ENCODE measurements at regions not wholly inside any gene's neighbourhood (a gene's known extent, or its start where the extent isn't known, plus 50 kb on each side); places are given as distances from the start of the nearest gene placed in this dataset.

GRCh38 chr1:22284236-22284635 lies 141.3 kb upstream of the WNT4 start (continued):
- TF ChIP-seq EZH2 (IDR thresholded peaks at IDR 0.05; ENCODE audit: low read depth, unreplicated experiment) (no peak), EZH2phosphoT487 (IDR thresholded peaks at IDR 0.05; ENCODE audit: unreplicated experiment) (no peak), CREB1 (CRISPR knock-in tag; IDR thresholded peaks at IDR 0.05; ENCODE audit: low read depth) (no peak), NANOG (IDR thresholded peaks at IDR 0.05; ENCODE audit: borderline replicate concordance) (no peak)

DNA sequence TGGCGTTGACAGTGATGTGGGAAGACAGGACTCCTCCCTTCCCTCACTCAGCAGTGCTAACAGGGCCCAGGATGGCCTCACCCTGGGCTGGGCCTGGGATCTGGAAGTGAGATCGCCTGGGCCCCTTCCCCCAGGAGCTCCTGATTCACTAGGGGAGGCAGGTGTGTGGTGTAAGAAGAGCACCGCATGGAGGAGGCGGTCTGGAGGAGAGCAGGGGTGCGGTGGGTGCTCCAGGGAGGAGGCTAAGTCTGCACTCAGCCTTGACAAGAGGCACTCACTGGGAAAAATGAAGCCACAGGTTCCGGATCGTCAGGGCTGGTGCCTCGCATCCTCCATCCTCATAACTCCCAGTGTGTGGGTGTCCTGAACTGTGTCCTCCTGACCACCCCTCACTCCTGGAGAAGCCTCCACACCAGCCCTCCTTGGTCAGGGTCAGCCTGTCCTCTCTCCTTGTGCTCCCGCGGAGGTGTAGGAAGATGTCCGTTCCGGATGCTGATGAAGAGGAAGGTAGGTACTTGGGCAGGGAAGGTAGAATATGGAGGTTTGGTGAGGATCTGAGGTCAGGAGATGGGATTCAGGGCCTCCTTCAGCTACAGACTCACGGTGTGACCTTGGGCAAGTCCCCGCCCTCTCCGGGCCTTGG lies 142.1 kb upstream of the WNT4 start:
- Histone ChIP-seq H2AFZ (no peak overlapping the region), H3K27ac (ENCODE audit: low read depth) (no peak overlapping the region)
- DNase-seq (ENCODE audit: low spot score): no peak
- TF ChIP-seq NANOG (IDR thresholded peaks at IDR 0.05; ENCODE audit: borderline replicate concordance) (no peak), STAT1 (IDR thresholded peaks at IDR 0.05; ENCODE audit: unreplicated experiment) (no peak), JUNB (IDR thresholded peaks at IDR 0.05; ENCODE audit: unreplicated experiment) (no peak), ZNF331 (CRISPR knock-in tag; IDR thresholded peaks at IDR 0.05; ENCODE audit: low read depth) (no peak), CREB1 (CRISPR knock-in tag; IDR thresholded peaks at IDR 0.05; ENCODE audit: low read depth) (no peak), CTCF (conservative IDR thresholded peaks at IDR 0.05; ENCODE audit: low read depth in 2 of 2) (no peak), POLR2AphosphoS5 (IDR thresholded peaks at IDR 0.05; ENCODE audit: low read depth) (no peak), EZH2phosphoT487 (IDR thresholded peaks at IDR 0.05; ENCODE audit: unreplicated experiment) (no peak), REST (IDR thresholded peaks at IDR 0.05; ENCODE audit: unreplicated experiment) (no peak), ETS1 (IDR thresholded peaks at IDR 0.05) (no peak)
- TF ChIP-seq, protein P1, sequence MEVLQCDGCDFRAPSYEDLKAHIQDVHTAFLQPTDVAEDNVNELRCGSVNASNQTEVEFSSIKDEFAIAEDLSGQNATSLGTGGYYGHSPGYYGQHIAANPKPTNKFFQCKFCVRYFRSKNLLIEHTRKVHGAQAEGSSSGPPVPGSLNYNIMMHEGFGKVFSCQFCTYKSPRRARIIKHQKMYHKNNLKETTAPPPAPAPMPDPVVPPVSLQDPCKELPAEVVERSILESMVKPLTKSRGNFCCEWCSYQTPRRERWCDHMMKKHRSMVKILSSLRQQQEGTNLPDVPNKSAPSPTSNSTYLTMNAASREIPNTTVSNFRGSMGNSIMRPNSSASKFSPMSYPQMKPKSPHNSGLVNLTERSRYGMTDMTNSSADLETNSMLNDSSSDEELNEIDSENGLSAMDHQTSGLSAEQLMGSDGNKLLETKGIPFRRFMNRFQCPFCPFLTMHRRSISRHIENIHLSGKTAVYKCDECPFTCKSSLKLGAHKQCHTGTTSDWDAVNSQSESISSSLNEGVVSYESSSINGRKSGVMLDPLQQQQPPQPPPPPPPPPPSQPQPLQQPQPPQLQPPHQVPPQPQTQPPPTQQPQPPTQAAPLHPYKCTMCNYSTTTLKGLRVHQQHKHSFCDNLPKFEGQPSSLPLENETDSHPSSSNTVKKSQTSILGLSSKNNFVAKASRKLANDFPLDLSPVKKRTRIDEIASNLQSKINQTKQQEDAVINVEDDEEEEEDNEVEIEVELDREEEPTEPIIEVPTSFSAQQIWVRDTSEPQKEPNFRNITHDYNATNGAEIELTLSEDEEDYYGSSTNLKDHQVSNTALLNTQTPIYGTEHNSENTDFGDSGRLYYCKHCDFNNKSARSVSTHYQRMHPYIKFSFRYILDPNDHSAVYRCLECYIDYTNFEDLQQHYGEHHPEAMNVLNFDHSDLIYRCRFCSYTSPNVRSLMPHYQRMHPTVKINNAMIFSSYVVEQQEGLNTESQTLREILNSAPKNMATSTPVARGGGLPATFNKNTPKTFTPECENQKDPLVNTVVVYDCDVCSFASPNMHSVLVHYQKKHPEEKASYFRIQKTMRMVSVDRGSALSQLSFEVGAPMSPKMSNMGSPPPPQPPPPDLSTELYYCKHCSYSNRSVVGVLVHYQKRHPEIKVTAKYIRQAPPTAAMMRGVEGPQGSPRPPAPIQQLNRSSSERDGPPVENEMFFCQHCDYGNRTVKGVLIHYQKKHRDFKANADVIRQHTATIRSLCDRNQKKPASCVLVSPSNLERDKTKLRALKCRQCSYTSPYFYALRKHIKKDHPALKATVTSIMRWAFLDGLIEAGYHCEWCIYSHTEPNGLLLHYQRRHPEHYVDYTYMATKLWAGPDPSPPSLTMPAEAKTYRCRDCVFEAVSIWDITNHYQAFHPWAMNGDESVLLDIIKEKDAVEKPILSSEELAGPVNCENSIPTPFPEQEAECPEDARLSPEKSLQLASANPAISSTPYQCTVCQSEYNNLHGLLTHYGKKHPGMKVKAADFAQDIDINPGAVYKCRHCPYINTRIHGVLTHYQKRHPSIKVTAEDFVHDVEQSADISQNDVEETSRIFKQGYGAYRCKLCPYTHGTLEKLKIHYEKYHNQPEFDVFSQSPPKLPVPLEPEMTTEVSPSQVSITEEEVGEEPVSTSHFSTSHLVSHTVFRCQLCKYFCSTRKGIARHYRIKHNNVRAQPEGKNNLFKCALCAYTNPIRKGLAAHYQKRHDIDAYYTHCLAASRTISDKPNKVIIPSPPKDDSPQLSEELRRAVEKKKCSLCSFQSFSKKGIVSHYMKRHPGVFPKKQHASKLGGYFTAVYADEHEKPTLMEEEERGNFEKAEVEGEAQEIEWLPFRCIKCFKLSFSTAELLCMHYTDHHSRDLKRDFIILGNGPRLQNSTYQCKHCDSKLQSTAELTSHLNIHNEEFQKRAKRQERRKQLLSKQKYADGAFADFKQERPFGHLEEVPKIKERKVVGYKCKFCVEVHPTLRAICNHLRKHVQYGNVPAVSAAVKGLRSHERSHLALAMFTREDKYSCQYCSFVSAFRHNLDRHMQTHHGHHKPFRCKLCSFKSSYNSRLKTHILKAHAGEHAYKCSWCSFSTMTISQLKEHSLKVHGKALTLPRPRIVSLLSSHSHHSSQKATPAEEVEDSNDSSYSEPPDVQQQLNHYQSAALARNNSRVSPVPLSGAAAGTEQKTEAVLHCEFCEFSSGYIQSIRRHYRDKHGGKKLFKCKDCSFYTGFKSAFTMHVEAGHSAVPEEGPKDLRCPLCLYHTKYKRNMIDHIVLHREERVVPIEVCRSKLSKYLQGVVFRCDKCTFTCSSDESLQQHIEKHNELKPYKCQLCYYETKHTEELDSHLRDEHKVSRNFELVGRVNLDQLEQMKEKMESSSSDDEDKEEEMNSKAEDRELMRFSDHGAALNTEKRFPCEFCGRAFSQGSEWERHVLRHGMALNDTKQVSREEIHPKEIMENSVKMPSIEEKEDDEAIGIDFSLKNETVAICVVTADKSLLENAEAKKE (CRISPR knock-in tag; IDR thresholded peaks at IDR 0.05): no peak

More for the DNA sequence above, 142.1 kb upstream of the WNT4 start:
- H3K4me1 ChIP-seq (ENCODE audit: insufficient read depth): no peaks in the 10 kb centered on the region; the same call in 1 of the 2 replicates
- no peaks in the 10 kb centered on the region for H3K9me2 ChIP-seq (ENCODE audit: insufficient read depth)
- H3K36me3 Mint-ChIP-seq (ENCODE audit: low read depth): no peaks in the 10 kb centered on the region; the same call in 2 of the 3 replicates
- no peak overlapping the region for H3K27ac Mint-ChIP-seq
- no peak for ATAC-seq
- H3K36me3 ChIP-seq (ENCODE audit: insufficient read depth): no peaks in the 10 kb centered on the region
- no peak overlapping the region for H3K4me2 ChIP-seq
- peaks cover 9% of the 10 kb centered on the region for H3K27me3 Mint-ChIP-seq (ENCODE audit: insufficient read depth, low read depth, poor library complexity)
- no peak overlapping the region for H3K4me3 ChIP-seq
- H3K27me3 ChIP-seq (ENCODE audit: insufficient read depth): no peaks in the 10 kb centered on the region
- H3K4me1 Mint-ChIP-seq: peaks cover 3% of the 10 kb centered on the region; the same call in 1 of the 3 replicates
- H3K9me3 Mint-ChIP-seq: no peaks in the 10 kb centered on the region
- H3K79me2 ChIP-seq (replicated peaks; ENCODE audit: insufficient read depth): no peaks in the 10 kb centered on the region
- no peak overlapping the region for H3K4me3 Mint-ChIP-seq
- H3F3A ChIP-seq (replicated peaks; ENCODE audit: low read depth): no peaks in the 10 kb centered on the region
- H4K20me1 ChIP-seq (replicated peaks; ENCODE audit: insufficient read depth): no peaks in the 10 kb centered on the region
